Mucosa of descending colon (tissue), 3 donors: ENCODE measurements at regions not wholly inside any gene's neighbourhood (a gene's known extent, or its start where the extent isn't known, plus 50 kb on each side); places are given as distances from the start of the nearest gene placed in this dataset.

Experiments used
- ATAC-seq: fragments of 200-7000 bp; cut with Tn5 transposase; one replicate; pipeline ENCODE4 v1.9.1; 2020; ENCODE audit warnings: mild to moderate bottlenecking, moderate library complexity
- DNase-seq, 3 donors: peaks; one replicate each; pipeline ENCODE4 v3.0.0-alpha.2; 2020
- H3K36me3 ChIP-seq: fragments of 200-600 bp; one replicate; pipeline ENCODE4 v1.8.0; 2021; ENCODE audit warnings: low read depth, mild to moderate bottlenecking
- H3K4me1 ChIP-seq: fragments of 200-600 bp; one replicate; pipeline ENCODE4 v1.8.0; 2021; ENCODE audit warnings: low read depth, mild to moderate bottlenecking
- H3K4me3 ChIP-seq: fragments of 200-600 bp; one replicate; pipeline ENCODE4 v1.8.0; 2021; ENCODE audit warnings: mild to moderate bottlenecking
- H3K9me3 ChIP-seq: fragments of 200-600 bp; one replicate; pipeline ENCODE4 v1.8.0; 2021; ENCODE audit warnings: mild to moderate bottlenecking
- intact Hi-C, 2 donors: fragments of 100-400 bp; cut with DNase I in 1 of 2; cut with micrococcal nuclease in 1 of 2; formaldehyde crosslinking; loops; one replicate each; pipeline versions ENCODE4 v1.11.0 to v1.11.1; 2022; cut with DNase I, micrococcal nuclease
- TF ChIP-seq, protein P1 (sequence below): fragments of 200-600 bp; IDR thresholded peaks from one replicate; pipeline ENCODE4 v1.8.0; 2022; ENCODE audit warnings: antibody characterized with exemption, mild to moderate bottlenecking
- donor health status: DM: no; HTN: no; CAD: no; lungs with moderate emphysema.
- donor health status: DM: no; HTN: no; CAD: no.
- donor health status: DM: no; HTN: yes; CAD: no.

DNA sequence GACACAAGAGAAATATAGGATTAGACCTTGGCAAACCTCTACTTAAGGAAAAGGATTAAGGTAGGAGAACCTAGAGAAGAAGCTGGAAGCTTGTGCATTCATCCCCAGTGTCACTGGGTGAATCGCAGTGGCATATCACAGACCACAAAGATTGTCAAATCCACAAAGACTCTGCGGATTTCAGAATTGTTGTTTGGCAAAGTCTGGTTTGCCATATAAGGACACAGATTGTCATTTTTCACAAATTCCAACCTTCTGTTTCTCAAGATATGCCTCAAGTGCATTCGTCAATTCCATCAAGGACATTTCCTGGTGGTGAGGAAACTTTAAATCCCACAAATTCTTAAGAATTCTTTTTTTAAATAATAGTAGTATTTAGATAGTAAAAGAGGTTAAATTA, 395.1 kb upstream of the PAPPA start:
- no peaks in the 10 kb centered on the region for H3K4me1 ChIP-seq
- no peaks in the 10 kb centered on the region for H3K9me3 ChIP-seq
- ATAC-seq = no peak
- H3K4me3 ChIP-seq = no peak overlapping the region
- intact Hi-C loops = no loop called here
- H3K36me3 ChIP-seq = no peaks in the 10 kb centered on the region
- TF ChIP-seq, protein P1, sequence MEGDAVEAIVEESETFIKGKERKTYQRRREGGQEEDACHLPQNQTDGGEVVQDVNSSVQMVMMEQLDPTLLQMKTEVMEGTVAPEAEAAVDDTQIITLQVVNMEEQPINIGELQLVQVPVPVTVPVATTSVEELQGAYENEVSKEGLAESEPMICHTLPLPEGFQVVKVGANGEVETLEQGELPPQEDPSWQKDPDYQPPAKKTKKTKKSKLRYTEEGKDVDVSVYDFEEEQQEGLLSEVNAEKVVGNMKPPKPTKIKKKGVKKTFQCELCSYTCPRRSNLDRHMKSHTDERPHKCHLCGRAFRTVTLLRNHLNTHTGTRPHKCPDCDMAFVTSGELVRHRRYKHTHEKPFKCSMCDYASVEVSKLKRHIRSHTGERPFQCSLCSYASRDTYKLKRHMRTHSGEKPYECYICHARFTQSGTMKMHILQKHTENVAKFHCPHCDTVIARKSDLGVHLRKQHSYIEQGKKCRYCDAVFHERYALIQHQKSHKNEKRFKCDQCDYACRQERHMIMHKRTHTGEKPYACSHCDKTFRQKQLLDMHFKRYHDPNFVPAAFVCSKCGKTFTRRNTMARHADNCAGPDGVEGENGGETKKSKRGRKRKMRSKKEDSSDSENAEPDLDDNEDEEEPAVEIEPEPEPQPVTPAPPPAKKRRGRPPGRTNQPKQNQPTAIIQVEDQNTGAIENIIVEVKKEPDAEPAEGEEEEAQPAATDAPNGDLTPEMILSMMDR = no peak
- no peak for DNase-seq

- intact Hi-C loops = no loop called here
- no peak for ATAC-seq
- TF ChIP-seq, protein P1 = no peak
These were observed 394.2 kb upstream of the PAPPA start for GRCh38 chr9:115759426-115759825.

GRCh38 chr9:115764645-115765044, 388.9 kb upstream of the PAPPA start:
- intact Hi-C loops = no loop called here
- H3K4me1 ChIP-seq = no peaks in the 10 kb centered on the region
- no peaks in the 10 kb centered on the region for H3K36me3 ChIP-seq
- DNase-seq (no peak), ATAC-seq (no peak)
- no peaks in the 10 kb centered on the region for H3K9me3 ChIP-seq
- TF ChIP-seq, protein P1 = no peak
- no peak overlapping the region for H3K4me3 ChIP-seq

More at GRCh38 chr9:115759426-115759825, 394.2 kb upstream of the PAPPA start:
- DNase-seq = no peak
- Histone ChIP-seq H3K4me3 (no peak overlapping the region), H3K9me3 (no peaks in the 10 kb centered on the region), H3K4me1 (no peaks in the 10 kb centered on the region), H3K36me3 (no peaks in the 10 kb centered on the region)

GRCh38 chr9:115765060-115765459, 388.5 kb upstream of the PAPPA start:
- intact Hi-C loops = no loop called here
- no peak for ATAC-seq
- TF ChIP-seq, protein P1 = no peak

GRCh38 chr9:115766370-115766955, 387.1 kb upstream of the PAPPA start:
- Histone ChIP-seq H3K4me3 (no peak overlapping the region), H3K4me1 (no peaks in the 10 kb centered on the region), H3K36me3 (no peaks in the 10 kb centered on the region), H3K9me3 (no peaks in the 10 kb centered on the region)
- no peak for ATAC-seq
- no peak for DNase-seq
- intact Hi-C loops = no loop called here
- TF ChIP-seq, protein P1 = no peak

More at GRCh38 chr9:115765060-115765459, 388.5 kb upstream of the PAPPA start:
- Histone ChIP-seq H3K36me3 (no peaks in the 10 kb centered on the region), H3K9me3 (no peaks in the 10 kb centered on the region), H3K4me1 (no peaks in the 10 kb centered on the region), H3K4me3 (no peak overlapping the region)
- no peak for DNase-seq

DNA sequence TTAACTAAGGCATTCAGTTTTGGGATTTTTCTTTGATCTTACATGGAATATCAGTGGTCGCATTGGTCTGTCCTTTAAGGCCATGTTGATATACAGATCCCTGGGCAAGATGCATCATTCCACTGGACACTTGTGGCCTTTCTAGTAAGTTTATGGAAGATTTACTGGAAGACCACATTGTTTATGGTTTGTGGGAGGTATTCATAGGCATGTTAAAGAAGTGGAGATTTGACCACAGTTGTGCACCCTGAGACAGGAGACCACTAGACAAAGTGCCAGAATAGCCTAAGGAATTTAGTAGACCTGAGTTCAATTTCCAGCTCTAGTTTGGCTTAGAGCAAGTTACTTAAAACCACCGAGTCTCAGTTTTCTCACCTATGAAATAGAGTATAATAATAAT, 383.1 kb upstream of the PAPPA start:
- H3K4me1 ChIP-seq = no peaks in the 10 kb centered on the region
- TF ChIP-seq, protein P1 = no peak
- H3K36me3 ChIP-seq = no peaks in the 10 kb centered on the region
- intact Hi-C loops = no loop called here
- H3K4me3 ChIP-seq = no peak overlapping the region
- no peak for ATAC-seq
- DNase-seq = no peak
- no peaks in the 10 kb centered on the region for H3K9me3 ChIP-seq
